Heart left ventricle (tissue), 16 donors: ENCODE measurements at regions not wholly inside any gene's neighbourhood (a gene's known extent, or its start where the extent isn't known, plus 50 kb on each side); places are given as distances from the start of the nearest gene placed in this dataset.

Experiments used
- ATAC-seq, 4 donors: fragments of 200-7000 bp; cut with Tn5 transposase; one replicate each; pipeline ENCODE4 v1.9.1; 2020 to 2022; ENCODE audit warnings: moderate library complexity in 4 of 4, mild to moderate bottlenecking in 3 of 4, moderate number of reproducible peaks in 1 of 4
- DNase-seq, 5 donors: peaks; one replicate each; pipeline ENCODE4 v3.0.0-alpha.2; 2020
- H3K27ac ChIP-seq, 12 donors: fragments of 200-600 bp; sonication (generic) in 4 of 12; one replicate each; pipeline versions ENCODE4 v1.5.0 to v1.8.0; 2016 to 2022; ENCODE audit warnings: mild to moderate bottlenecking in 2 of 12
- H3K27me3 ChIP-seq, 9 donors: fragments of 200-600 bp; sonication (generic) in 2 of 9; one replicate each; pipeline versions ENCODE4 v1.5.1 to v1.8.0; 2016 to 2022; ENCODE audit warnings: mild to moderate bottlenecking in 3 of 9
- H3K36me3 ChIP-seq, 9 donors: fragments of 200-600 bp; sonication (generic) in 2 of 9; one replicate each; pipeline versions ENCODE4 v1.5.0 to v1.8.0; 2018 to 2022; ENCODE audit warnings: mild to moderate bottlenecking in 2 of 9
- H3K4me1 ChIP-seq, 12 donors: fragments of 200-600 bp; sonication (generic) in 4 of 12; one replicate each; pipeline versions ENCODE4 v1.5.0 to v1.8.0; 2016 to 2022; ENCODE audit warnings: mild to moderate bottlenecking in 3 of 12
- H3K4me3 ChIP-seq, 12 donors: fragments of 200-600 bp; sonication (generic) in 4 of 12; one replicate each; pipeline versions ENCODE4 v1.5.0 to v1.8.0; 2017 to 2022; ENCODE audit warnings: mild to moderate bottlenecking in 9 of 12, moderate library complexity in 4 of 12
- H3K9me3 ChIP-seq, 12 donors: fragments of 200-600 bp; sonication (generic) in 4 of 12; one replicate each; pipeline versions ENCODE4 v1.5.0 to v1.8.0; 2016 to 2022; ENCODE audit warnings: mild to moderate bottlenecking in 1 of 12
- POLR2A ChIP-seq, 2 donors: fragments of 450-650 bp; IDR thresholded peaks; one replicate each; pipeline ENCODE4 v1.6.1; 2017; ENCODE audit warnings: antibody characterized with exemption in 2 of 2, mild to moderate bottlenecking in 2 of 2, moderate library complexity in 2 of 2
- WGBS, 4 donors: extraction: QIAGEN DNeasy Blood & Tissue Kit in 2 of 4; methylation state at CpG; one replicate each; pipeline versions ENCODE4 v1.1.5 to v1.1.7; 2013 to 2018; 5-methylcytosine and 5-hydroxymethylcytosine counted together
- intact Hi-C, 10 donors: fragments of 100-400 bp; cut with DNase I; formaldehyde crosslinking; loops; one replicate each; pipeline versions ENCODE4 v1.11.1 to v1.14.2; 2022
- TF ChIP-seq, protein P1 (sequence below), 12 donors: fragments of 200-600 bp; sonication (generic) in 4 of 12; IDR thresholded peaks; one replicate each; pipeline versions ENCODE4 v1.5.0 to v1.8.0; 2018 to 2022; ENCODE audit warnings: antibody characterized with exemption in 12 of 12, mild to moderate bottlenecking in 5 of 12
- donor health status: ischemic (EF 13 %, LVEDD 7.1; RV severe dilation, severe dysfunction).
- donor health status: healthy with polysubstance abuse.
- donor health status: DM: no; HTN: yes; CAD: no.
- donor health status: DM: no; HTN: no; CAD: no.
- donor health status: ischemic (EF 25% LVEDD 6.9; RV normal size, moderate dysfunction).
- donor health status: ischemic (EF 25% LVEDD 5.7; RV mildly dilated, moderate dysfunction).
- donor health status: healthy.
- donor health status: DM: yes; HTN: yes; CAD: no.
- donor health status: ischemic (EF 35%, LVEDD 5.7; RV mildly dilated, moderate dysfunction).
- donor health status: nonischemic (EF 11% LVEDD 7.7; RV severe dilation, severe dysfunction).
- donor health status: DM: yes; HTN: yes; CAD: no.
- donor health status: PGD.
- donor health status: ischemic (EF 29% LVEDD 5.4; RV normal size, mild dysfunction).
- donor health status: nonischemic (EF 23%, LVEDD 6.1; RV moderate dilation, normal function).

- H3K27me3 ChIP-seq = no peaks in the 10 kb centered on the region
These were observed 263.3 kb upstream of the BMP2 start for GRCh38 chr20:6504179-6504578.

DNA sequence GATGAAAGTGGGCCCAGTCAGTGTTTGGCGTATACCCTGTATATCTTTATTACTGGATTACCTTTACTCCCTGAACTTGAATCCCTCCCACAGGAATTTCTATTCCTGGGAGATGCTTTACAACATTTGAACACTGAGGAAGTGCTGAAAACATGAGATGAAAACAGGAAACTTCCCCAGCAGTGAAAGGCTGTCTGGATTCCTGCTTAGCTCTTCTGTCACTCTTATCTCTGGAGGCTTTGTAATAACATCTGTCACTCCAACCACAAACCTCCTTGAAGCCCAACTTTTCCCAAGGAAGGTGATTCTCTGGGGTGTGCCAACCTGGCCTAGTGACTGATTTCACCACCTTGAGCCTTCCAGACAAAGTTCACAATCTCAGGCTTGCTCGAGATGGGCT is 264.5 kb upstream of the BMP2 start:
- intact Hi-C loops = no loop called here
- TF ChIP-seq, protein P1, sequence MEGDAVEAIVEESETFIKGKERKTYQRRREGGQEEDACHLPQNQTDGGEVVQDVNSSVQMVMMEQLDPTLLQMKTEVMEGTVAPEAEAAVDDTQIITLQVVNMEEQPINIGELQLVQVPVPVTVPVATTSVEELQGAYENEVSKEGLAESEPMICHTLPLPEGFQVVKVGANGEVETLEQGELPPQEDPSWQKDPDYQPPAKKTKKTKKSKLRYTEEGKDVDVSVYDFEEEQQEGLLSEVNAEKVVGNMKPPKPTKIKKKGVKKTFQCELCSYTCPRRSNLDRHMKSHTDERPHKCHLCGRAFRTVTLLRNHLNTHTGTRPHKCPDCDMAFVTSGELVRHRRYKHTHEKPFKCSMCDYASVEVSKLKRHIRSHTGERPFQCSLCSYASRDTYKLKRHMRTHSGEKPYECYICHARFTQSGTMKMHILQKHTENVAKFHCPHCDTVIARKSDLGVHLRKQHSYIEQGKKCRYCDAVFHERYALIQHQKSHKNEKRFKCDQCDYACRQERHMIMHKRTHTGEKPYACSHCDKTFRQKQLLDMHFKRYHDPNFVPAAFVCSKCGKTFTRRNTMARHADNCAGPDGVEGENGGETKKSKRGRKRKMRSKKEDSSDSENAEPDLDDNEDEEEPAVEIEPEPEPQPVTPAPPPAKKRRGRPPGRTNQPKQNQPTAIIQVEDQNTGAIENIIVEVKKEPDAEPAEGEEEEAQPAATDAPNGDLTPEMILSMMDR (IDR thresholded peaks at IDR 0.05) = no peak
- TF ChIP-seq POLR2A (IDR thresholded peaks at IDR 0.05) = no peak
- ATAC-seq (no peak), DNase-seq (no peak)
- Histone ChIP-seq H3K27me3 (no peaks in the 10 kb centered on the region), H3K4me3 (no peak overlapping the region), H3K27ac (no peak overlapping the region), H3K4me1 (peaks cover 0 to 4% (median 0%) of the 10 kb centered on the region in 12 donors), H3K9me3 (no peaks in the 10 kb centered on the region), H3K36me3 (no peaks in the 10 kb centered on the region)
- WGBS, 4 donors = 32 to 41% (median 37%) methylated on average over 2 of the region's 2 CpGs

More at GRCh38 chr20:6504179-6504578, 263.3 kb upstream of the BMP2 start:
- no peaks in the 10 kb centered on the region for H3K36me3 ChIP-seq
- 82 to 91% (median 85%) methylated on average over 2 of the region's 2 CpGs for WGBS, 4 donors
- H3K9me3 ChIP-seq = peaks cover 0 to under 1% (median 0%) of the 10 kb centered on the region in 12 donors
- ATAC-seq (no peak), DNase-seq (no peak)
- no peak for TF ChIP-seq POLR2A (IDR thresholded peaks at IDR 0.05)
- TF ChIP-seq, protein P1 (IDR thresholded peaks at IDR 0.05) = no peak
- intact Hi-C loops = no loop called here
- H3K27ac ChIP-seq = no peak overlapping the region
- peaks cover 0 to 4% (median 0%) of the 10 kb centered on the region in 12 donors for H3K4me1 ChIP-seq
- H3K4me3 ChIP-seq = no peak overlapping the region

DNA sequence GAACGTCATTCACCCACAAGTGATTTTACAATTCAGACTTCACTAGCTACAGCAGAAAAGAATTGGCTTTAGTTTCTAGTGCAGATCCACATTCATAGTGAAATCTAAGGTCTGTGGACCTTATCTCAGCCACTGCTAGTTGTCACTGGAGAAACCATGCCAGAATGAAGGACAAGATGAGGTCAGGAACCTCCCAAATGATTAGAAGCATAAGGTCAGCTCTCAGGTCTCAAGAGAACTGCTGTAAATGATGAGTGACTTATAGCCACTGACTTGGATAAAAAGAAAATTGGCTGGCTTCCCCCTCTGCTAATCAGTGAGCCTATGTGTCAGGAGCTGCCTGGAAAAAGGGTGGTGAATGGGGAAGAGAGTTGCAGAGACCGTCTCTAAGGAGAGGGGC is 265.3 kb upstream of the BMP2 start:
- Histone ChIP-seq H3K4me3 (no peak overlapping the region), H3K27me3 (no peaks in the 10 kb centered on the region), H3K36me3 (no peaks in the 10 kb centered on the region), H3K9me3 (no peaks in the 10 kb centered on the region), H3K4me1 (peaks cover 0 to 4% (median 0%) of the 10 kb centered on the region in 12 donors), H3K27ac (no peak overlapping the region)
- DNase-seq (no peak), ATAC-seq (peak in 2 of 4 donors; percentile 47 to 54)
- TF ChIP-seq, protein P1 (IDR thresholded peaks at IDR 0.05) = no peak
- intact Hi-C loops = no loop called here
- 17 to 29% (median 20%) methylated on average over 2 of the region's 2 CpGs for WGBS, 4 donors

- DNase-seq = no peak
These were observed 266.4 kb upstream of the BMP2 start for GRCh38 chr20:6501061-6501460.

More at GRCh38 chr20:6501061-6501460, 266.4 kb upstream of the BMP2 start:
- Histone ChIP-seq H3K27me3 (no peaks in the 10 kb centered on the region), H3K36me3 (no peaks in the 10 kb centered on the region), H3K9me3 (no peaks in the 10 kb centered on the region), H3K27ac (no peak overlapping the region), H3K4me1 (peaks cover 0 to 4% (median 0%) of the 10 kb centered on the region in 12 donors), H3K4me3 (no peak overlapping the region)
- no peak for TF ChIP-seq POLR2A (IDR thresholded peaks at IDR 0.05)
- TF ChIP-seq, protein P1 (IDR thresholded peaks at IDR 0.05) = no peak
- ATAC-seq = peak in 1 of 4 donors; percentile 54
- intact Hi-C loops = no loop called here
- 42 to 67% (median 53%) methylated on average over 1 of the region's 1 CpG for WGBS, 4 donors
